Prostate gland (tissue), 2 donors: ENCODE measurements at regions not wholly inside any gene's neighbourhood (a gene's known extent, or its start where the extent isn't known, plus 50 kb on each side); places are given as distances from the start of the nearest gene placed in this dataset.

Experiments used
- POLR2A ChIP-seq: fragments of 450-650 bp; IDR thresholded peaks from one replicate; pipeline ENCODE4 v1.6.1; 2016; ENCODE audit warnings: antibody characterized with exemption, mild to moderate bottlenecking
- TF ChIP-seq, protein P1 (sequence below), 4 experiments: fragments of 200-600 bp in 2 of 4; fragments of 450-650 bp in 2 of 4; sonication (generic) in 2 of 4; IDR thresholded peaks; 1 replicate in 3 of 4; 2 replicates in 1 of 4; pipeline ENCODE4 v1.5.1; 2016 to 2019; ENCODE audit warnings: antibody characterized with exemption in 4 of 4, mild to moderate bottlenecking in 2 of 4, moderate library complexity in 2 of 4

DNA sequence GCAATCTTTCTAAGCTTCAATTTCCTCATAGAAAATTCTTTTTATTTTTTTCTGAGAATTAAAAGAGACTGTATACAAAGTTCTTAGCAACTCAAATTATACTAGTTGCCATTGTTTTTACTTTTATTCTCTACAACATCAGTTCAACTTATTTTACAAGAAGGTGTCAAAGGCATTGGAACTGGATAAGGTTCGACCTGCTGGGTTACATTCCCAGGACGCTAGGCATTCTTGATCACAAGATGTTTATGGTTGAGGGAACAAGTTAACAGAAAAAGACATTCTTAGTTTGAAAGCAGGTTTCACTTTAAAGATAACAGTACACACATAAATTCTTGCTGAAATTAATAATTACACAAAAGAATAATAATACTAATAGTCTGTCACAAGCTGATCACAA lies 163.5 kb upstream of the SNX2 start:
- TF ChIP-seq, protein P1, sequence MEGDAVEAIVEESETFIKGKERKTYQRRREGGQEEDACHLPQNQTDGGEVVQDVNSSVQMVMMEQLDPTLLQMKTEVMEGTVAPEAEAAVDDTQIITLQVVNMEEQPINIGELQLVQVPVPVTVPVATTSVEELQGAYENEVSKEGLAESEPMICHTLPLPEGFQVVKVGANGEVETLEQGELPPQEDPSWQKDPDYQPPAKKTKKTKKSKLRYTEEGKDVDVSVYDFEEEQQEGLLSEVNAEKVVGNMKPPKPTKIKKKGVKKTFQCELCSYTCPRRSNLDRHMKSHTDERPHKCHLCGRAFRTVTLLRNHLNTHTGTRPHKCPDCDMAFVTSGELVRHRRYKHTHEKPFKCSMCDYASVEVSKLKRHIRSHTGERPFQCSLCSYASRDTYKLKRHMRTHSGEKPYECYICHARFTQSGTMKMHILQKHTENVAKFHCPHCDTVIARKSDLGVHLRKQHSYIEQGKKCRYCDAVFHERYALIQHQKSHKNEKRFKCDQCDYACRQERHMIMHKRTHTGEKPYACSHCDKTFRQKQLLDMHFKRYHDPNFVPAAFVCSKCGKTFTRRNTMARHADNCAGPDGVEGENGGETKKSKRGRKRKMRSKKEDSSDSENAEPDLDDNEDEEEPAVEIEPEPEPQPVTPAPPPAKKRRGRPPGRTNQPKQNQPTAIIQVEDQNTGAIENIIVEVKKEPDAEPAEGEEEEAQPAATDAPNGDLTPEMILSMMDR (IDR thresholded peaks at IDR 0.05): no peak
- no peak for TF ChIP-seq POLR2A
